OCI-LY3 (cell line): ENCODE measurements at regions not wholly inside any gene's neighbourhood (a gene's known extent, or its start where the extent isn't known, plus 50 kb on each side); places are given as distances from the start of the nearest gene placed in this dataset.

Experiments
- H2AFZ ChIP-seq: fragments of 200-600, 300-600 bp; shearing (Covaris generic); 2 replicates; pipeline ENCODE4 v1.6.0; 2014; ENCODE audit warnings: antibody characterized with exemption, low read depth, low read length
- H3K27ac ChIP-seq: fragments of 200-600, 300-600 bp; sonication (generic); 2 replicates; pipeline ENCODE4 v1.5.1; 2014; ENCODE audit warnings: mild to moderate bottlenecking, low read length, moderate library complexity, mixed read lengths
- H3K27me3 ChIP-seq: fragments of 200-600, 300-600 bp; sonication (generic); 2 replicates; pipeline ENCODE4 v1.6.1; 2014; ENCODE audit warnings: low read depth, low read length, mixed read lengths
- H3K36me3 ChIP-seq: fragments of 200-600, 300-600 bp; sonication (generic); replicated peaks from 2 replicates; pipeline ENCODE3; 2014; ENCODE audit warnings: low read depth, low read length, mixed read lengths
- H3K4me1 ChIP-seq: fragments of 300-600, 200-600 bp; sonication (generic); 2 replicates; pipeline ENCODE4 v1.6.1; 2014; ENCODE audit warnings: low read length, mixed read lengths
- H3K4me2 ChIP-seq: fragments of 200-600, 300-600 bp; sonication (generic); 2 replicates; pipeline ENCODE4 v1.6.1; 2014; ENCODE audit warnings: low read length, mixed read lengths
- H3K4me3 ChIP-seq: fragments of 300-600, 200-600 bp; sonication (generic); 2 replicates; pipeline ENCODE4 v1.5.1; 2014; ENCODE audit warnings: antibody characterized with exemption, mild to moderate bottlenecking, low read length, moderate library complexity
- H3K79me2 ChIP-seq: fragments of 300-600, 200-600 bp; shearing (Covaris generic); 2 replicates; pipeline ENCODE4 v1.6.1; 2014; ENCODE audit warnings: mild to moderate bottlenecking, low read length, mixed read lengths
- H3K9ac ChIP-seq: fragments of 300-600, 200-600 bp; shearing (Covaris generic); 2 replicates; pipeline ENCODE4 v1.6.0; 2014; ENCODE audit warnings: mild to moderate bottlenecking, low read length, moderate library complexity
- H3K9me3 ChIP-seq: fragments of 200-600, 300-600 bp; shearing (Covaris generic); 2 replicates; pipeline ENCODE4 v1.6.1; 2014; ENCODE audit warnings: low read length, mixed read lengths; ENCODE audit not compliant: insufficient read depth
- H4K20me1 ChIP-seq: fragments of 200-600, 300-600 bp; sonication (generic); 2 replicates; pipeline ENCODE4 v1.6.1; 2016; ENCODE audit warnings: low read length, mixed read lengths; ENCODE audit not compliant: insufficient read depth
- CTCF ChIP-seq: fragments of 200-600, 300-600 bp; sonication (generic); IDR thresholded peaks from 2 replicates; pipeline ENCODE4 v1.5.1; 2014; ENCODE audit warnings: antibody characterized with exemption, low read length, low read depth
- EZH2phosphoT487 ChIP-seq: fragments of 200-600 bp; shearing (Covaris generic); IDR thresholded peaks from 2 replicates; pipeline ENCODE4 v1.6.1; 2018; ENCODE audit warnings: antibody characterized with exemption, mixed run types, low read depth

- TF ChIP-seq CTCF: peak; percentile 88
- TF ChIP-seq EZH2phosphoT487: no peak
- no peaks in the 10 kb centered on the region for H3K79me2 ChIP-seq
- H3K27ac ChIP-seq: no peak overlapping the region
- H3K27me3 ChIP-seq: 0 out of 2 replicates have a peak, but pooled peaks cover 3% of the 10 kb centered on the region
- peak overlapping the region; percentile 13; the same call in 1 of the 2 replicates for H3K4me2 ChIP-seq
- H3K9me3 ChIP-seq: no peaks in the 10 kb centered on the region
- H3K9ac ChIP-seq: no peak overlapping the region
- peaks cover 12% of the 10 kb centered on the region for H3K4me1 ChIP-seq
- no peaks in the 10 kb centered on the region for H4K20me1 ChIP-seq
- H2AFZ ChIP-seq: no peak overlapping the region
- H3K4me3 ChIP-seq: no peak overlapping the region
- H3K36me3 ChIP-seq: no peaks in the 10 kb centered on the region
Measured at GRCh38 chr4:142984871-142985585, 138.9 kb upstream of the INPP4B start.

DNA sequence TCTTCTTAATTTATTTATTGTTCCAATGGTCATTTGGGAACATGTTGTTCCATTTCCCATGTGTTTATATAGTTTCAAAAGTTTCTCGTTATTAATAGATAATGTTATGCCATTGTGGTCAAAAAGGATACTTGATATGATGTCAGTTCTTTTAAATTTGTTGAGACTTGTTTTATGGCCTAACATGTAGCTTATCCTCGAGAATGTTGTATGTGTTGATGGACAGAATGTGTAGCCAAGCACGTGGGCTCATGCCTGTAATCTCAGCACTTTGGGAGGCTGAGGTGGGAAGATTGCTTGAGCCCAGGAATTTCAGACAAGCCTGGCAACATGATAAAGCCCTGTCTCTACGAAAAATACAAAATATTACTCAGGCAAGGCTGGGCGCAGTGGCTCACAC is 168.5 kb upstream of the USP38 start:
- no peaks in the 10 kb centered on the region for H3K79me2 ChIP-seq
- no peak overlapping the region for H3K9ac ChIP-seq
- H3K4me3 ChIP-seq: no peak overlapping the region
- H3K4me1 ChIP-seq: peaks cover 17% of the 10 kb centered on the region
- no peaks in the 10 kb centered on the region for H3K27me3 ChIP-seq
- no peaks in the 10 kb centered on the region for H3K36me3 ChIP-seq
- no peak for TF ChIP-seq CTCF
- TF ChIP-seq EZH2phosphoT487: no peak
- H3K27ac ChIP-seq: no peak overlapping the region
- H3K4me2 ChIP-seq: no peak overlapping the region
- H4K20me1 ChIP-seq: no peaks in the 10 kb centered on the region
- H2AFZ ChIP-seq: no peak overlapping the region
- no peaks in the 10 kb centered on the region for H3K9me3 ChIP-seq

DNA sequence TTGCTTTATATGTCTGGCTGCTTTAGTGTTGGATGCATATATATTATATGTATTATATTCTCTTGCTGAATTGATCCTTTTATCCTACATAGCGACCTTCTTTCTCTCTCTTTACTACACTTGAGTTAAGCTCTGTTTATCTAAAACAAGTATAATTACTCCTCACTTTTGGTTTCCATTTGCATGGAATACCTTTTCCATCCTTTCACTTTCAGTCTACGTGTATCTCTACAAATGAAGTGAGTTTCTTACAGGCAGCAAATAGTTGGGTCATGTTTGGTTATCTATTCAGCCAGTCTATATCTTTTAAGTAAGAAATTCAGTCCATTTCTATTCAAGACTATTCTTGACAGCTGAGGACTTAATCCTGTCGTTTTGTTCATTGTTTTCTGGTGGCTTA is 167.5 kb upstream of the USP38 start:
- H2AFZ ChIP-seq: no peak overlapping the region
- H3K4me3 ChIP-seq: no peak overlapping the region
- no peaks in the 10 kb centered on the region for H3K9me3 ChIP-seq
- no peak overlapping the region for H3K27ac ChIP-seq
- no peaks in the 10 kb centered on the region for H3K36me3 ChIP-seq
- H3K4me1 ChIP-seq: peaks cover 27% of the 10 kb centered on the region
- TF ChIP-seq CTCF: no peak
- no peak for TF ChIP-seq EZH2phosphoT487
- H3K9ac ChIP-seq: no peak overlapping the region
- H3K79me2 ChIP-seq: no peaks in the 10 kb centered on the region
- no peaks in the 10 kb centered on the region for H3K27me3 ChIP-seq
- no peaks in the 10 kb centered on the region for H4K20me1 ChIP-seq
- no peak overlapping the region for H3K4me2 ChIP-seq

GRCh38 chr4:143019351-143019750 is 165.4 kb upstream of the USP38 start:
- Histone ChIP-seq H4K20me1 (no peaks in the 10 kb centered on the region), H3K4me3 (no peak overlapping the region), H3K9me3 (no peaks in the 10 kb centered on the region), H3K27me3 (no peaks in the 10 kb centered on the region), H3K4me2 (no peak overlapping the region), H3K27ac (no peak overlapping the region), H2AFZ (no peak overlapping the region), H3K79me2 (no peaks in the 10 kb centered on the region), H3K4me1 (peaks cover 47% of the 10 kb centered on the region), H3K36me3 (no peaks in the 10 kb centered on the region), H3K9ac (no peak overlapping the region)
- TF ChIP-seq CTCF: no peak
